ENCODE measurements at regions not wholly inside any gene's neighbourhood (a gene's known extent, or its start where the extent isn't known, plus 50 kb on each side); places are given as distances from the start of the nearest gene placed in this dataset.

DNA sequence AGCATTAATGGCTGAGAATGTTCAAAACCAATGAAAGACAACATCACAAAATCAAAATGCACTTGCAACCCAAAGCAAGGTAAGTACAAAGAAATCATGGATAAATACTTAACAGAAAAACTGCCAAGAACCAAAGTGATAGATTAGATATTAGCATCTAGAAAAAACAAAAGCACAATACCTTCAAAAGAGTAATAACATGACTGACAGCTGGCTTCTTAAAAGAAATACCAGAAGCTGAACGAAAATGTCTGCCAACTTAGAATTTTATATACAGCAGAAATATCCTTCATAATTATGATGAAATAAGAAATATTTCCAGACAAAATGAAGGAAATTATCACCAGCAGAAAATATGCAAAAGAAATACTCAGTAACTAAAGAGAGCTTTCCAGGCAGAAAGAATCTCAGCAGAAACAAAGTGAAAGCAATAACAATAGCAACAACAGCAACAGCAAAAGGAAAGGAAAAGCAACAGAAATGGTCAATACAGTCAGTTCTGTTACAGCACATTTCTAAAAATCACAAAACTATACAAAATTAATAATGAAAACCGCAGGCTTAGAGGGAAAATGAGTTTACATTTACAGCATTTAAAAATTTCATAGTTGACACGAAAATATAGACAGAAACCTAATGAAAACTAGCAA lies 121.5 kb upstream of the MAN1A1 start:
- no peak for TF ChIP-seq CTCF (IDR thresholded peaks at IDR 0.05; ENCODE audit: low read depth, low read length)
- in situ Hi-C loops (cut with HindIII; ENCODE audit: low sequenced_read_pairs) = no loop called here
- DNase-seq (ENCODE audit: low read depth, low spot score) = no peak
- H3K4me3 ChIP-seq (ENCODE audit: low read depth, low read length) = no peak overlapping the region

DNA sequence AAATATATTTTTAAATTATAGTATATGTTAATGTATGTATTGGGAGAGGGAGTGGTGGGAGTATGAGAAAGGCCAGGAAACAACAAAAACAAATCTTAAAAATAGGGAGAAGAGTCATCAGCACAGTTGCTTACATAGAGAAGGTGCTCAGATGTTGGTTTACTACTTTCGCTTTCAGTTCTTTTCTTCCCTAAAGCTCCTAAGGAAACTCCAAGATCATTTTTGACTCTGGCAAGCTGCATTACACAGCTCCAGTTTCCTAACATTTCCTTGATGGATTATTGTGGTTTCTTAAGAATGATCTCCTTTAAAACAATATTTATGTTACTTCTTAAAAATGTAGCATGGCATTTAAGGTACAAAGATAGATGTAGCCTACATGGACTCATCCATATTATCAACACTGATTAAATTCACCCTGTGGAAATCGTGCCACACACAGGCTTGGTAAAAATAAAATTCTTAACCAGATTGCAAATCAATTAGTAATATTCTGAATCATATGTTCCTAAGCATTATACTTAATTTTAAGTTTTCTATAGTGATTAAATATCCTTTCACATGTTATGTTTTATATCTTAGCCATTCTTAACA lies 118.0 kb upstream of the MAN1A1 start:
- in situ Hi-C loops (cut with HindIII; ENCODE audit: low sequenced_read_pairs) = no loop called here
- TF ChIP-seq CTCF (IDR thresholded peaks at IDR 0.05; ENCODE audit: low read depth, low read length) = no peak
- H3K4me3 ChIP-seq (ENCODE audit: low read depth, low read length) = no peak overlapping the region
- DNase-seq (ENCODE audit: low read depth, low spot score) = peak; percentile 65

DNA sequence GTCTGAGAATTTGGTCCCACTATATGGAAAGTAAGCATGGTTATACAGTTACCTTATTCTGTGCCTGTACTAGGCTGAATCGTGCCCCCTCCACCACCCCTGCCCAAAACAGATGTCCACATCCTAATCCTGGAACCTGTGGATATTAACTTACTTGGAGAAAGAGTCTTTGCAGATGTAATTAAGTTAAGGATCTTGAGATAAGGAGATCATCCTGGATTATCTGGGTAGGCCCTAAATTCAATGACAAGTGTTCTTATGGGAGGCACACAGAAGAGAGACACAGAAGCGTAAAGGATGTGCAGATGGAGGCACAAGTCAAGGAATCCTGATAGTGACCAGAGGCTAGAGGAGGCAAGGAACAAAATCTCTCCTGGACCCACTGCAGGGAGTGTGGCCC lies 116.7 kb upstream of the MAN1A1 start:
- TF ChIP-seq CTCF (IDR thresholded peaks at IDR 0.05; ENCODE audit: low read depth, low read length) = no peak
- no peak for DNase-seq (ENCODE audit: low read depth, low spot score)
- in situ Hi-C loops (cut with HindIII; ENCODE audit: low sequenced_read_pairs) = no loop called here
- H3K4me3 ChIP-seq (ENCODE audit: low read depth, low read length) = no peak overlapping the region

DNA sequence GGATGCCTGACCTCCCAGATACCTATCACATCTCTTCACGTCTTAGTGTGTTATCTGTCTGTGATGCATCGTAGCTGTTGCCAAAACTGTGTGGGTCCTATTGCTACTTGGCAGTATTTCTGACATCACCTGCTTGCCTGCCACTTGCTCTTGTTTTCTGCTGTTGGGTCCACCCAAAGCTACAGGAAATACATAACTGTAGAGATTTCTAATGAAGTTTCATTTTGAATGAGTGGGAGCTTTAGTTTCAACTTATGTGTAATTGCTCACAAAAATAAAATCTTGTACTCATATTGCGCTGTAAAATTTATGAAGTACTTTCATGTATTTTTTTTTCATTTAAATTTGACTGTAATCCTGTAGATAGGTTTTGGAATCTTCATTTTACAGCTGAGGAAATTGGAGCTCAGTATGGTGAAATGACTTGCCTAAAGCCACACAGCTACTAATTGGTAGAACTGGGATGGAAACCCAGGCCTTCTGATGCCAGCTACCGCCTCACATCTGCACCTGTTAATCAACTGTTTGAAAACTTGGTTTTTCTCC lies 113.6 kb upstream of the MAN1A1 start:
- in situ Hi-C loops (cut with HindIII; ENCODE audit: low sequenced_read_pairs) = no loop called here
- no peak overlapping the region for H3K4me3 ChIP-seq (ENCODE audit: low read depth, low read length)
- TF ChIP-seq CTCF (IDR thresholded peaks at IDR 0.05; ENCODE audit: low read depth, low read length) = no peak
- no peak for DNase-seq (ENCODE audit: low read depth, low spot score)

DNA sequence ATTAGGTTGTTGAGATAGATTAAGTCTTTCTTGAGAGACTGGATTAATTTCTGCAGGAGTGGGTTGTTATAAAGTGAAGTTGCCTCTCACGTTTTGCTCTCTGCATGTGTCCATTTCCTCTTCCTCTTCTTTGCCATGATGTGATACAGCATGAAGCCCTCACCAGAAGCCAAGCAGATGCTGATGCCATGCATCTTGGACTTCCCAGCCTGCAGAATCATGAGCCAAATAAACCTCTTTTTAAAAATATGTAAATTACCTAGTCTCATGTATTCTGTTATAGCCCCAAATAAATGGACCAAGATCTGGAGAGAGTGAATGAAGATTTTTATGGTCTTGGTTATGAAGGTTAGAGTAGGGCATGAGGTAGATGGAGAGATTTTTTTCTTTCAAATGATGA lies 111.6 kb upstream of the MAN1A1 start:
- no peak for TF ChIP-seq CTCF (IDR thresholded peaks at IDR 0.05; ENCODE audit: low read depth, low read length)
- in situ Hi-C loops (cut with HindIII; ENCODE audit: low sequenced_read_pairs) = no loop called here
- no peak for DNase-seq (ENCODE audit: low read depth, low spot score)

DNA sequence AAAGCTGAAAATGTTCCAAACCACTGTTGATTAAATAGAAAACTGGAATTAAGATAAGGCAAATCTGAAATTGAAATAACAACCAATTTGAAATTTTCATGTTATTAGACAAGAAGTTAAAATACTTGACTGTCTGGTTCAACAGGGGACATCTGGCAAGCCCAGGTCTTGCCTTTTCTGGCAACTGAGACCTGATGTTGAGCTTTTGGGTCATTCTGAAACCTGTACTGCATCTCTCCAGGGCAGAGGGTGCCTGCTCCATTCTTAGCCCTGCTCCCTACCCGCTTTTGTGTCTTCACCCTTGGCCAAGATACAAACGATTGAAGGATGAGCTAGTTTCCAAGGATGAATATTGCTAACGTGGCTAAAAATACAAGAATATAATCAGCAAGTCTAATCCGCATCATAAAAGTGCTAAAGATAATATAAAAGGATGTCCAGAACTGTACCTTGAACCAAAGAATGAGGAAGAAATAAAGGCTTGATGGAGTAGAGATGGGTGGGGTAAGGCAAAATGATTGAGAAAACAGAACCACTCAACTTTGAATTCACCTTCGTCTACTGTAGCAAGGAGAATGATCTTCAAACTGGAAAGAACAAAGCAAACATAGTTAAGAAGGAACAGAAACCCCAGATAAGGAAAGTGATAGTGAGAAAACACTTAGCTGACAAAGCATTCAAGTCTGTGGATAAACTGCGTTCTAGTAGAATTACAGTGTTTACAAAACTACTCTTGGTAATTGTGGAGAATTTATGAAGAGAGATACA lies 109.8 kb upstream of the MAN1A1 start:
- in situ Hi-C loops (cut with HindIII; ENCODE audit: low sequenced_read_pairs) = no loop called here
- DNase-seq (ENCODE audit: low read depth, low spot score) = no peak
- H3K4me3 ChIP-seq (ENCODE audit: low read depth, low read length) = no peak overlapping the region
- TF ChIP-seq CTCF (IDR thresholded peaks at IDR 0.05; ENCODE audit: low read depth, low read length) = no peak

More for the DNA sequence above, 111.6 kb upstream of the MAN1A1 start:
- no peak overlapping the region for H3K4me3 ChIP-seq (ENCODE audit: low read depth, low read length)

Data from astrocyte of the spinal cord (primary cell).